CD14-positive monocyte (primary cell): ENCODE measurements at regions not wholly inside any gene's neighbourhood (a gene's known extent, or its start where the extent isn't known, plus 50 kb on each side); places are given as distances from the start of the nearest gene placed in this dataset.

ENCODE experiments used
- DNase-seq, 3 donors: peaks; one replicate each; pipeline ENCODE4 v3.0.0-alpha.2; 2011 to 2022
- H2AFZ ChIP-seq: 2 replicates; pipeline ENCODE4 v1.6.0; 2012; ENCODE audit warnings: mild to moderate bottlenecking, low read depth, low read length, inconsistent platforms; ENCODE audit not compliant: insufficient read depth, poor library complexity, severe bottlenecking
- H3K27ac ChIP-seq, 2 donors: 1 replicate in 1 of 2; 2 replicates in 1 of 2; pipeline ENCODE4 v1.5.1; 2012 to 2013; ENCODE audit warnings: low read length in 2 of 2, control low read depth in 1 of 2, inconsistent platforms in 1 of 2, low read depth in 1 of 2, mild to moderate bottlenecking in 1 of 2
- H3K27me3 ChIP-seq, 2 donors: one replicate each; pipeline versions ENCODE4 v1.6.0 to v1.6.1; 2011 to 2013; ENCODE audit warnings: low read length in 2 of 2; ENCODE audit not compliant: control insufficient read depth in 2 of 2, insufficient read depth in 2 of 2
- H3K36me3 ChIP-seq, 2 donors: replicated peaks in 1 of 2; 1 replicate in 1 of 2; 2 replicates in 1 of 2; pipeline versions ENCODE4 v1.5.1 to v1.6.1; 2012 to 2013; ENCODE audit warnings: low read length in 2 of 2, control low read depth in 1 of 2, inconsistent platforms in 1 of 2, mild to moderate bottlenecking in 1 of 2; ENCODE audit not compliant: insufficient read depth in 2 of 2, control insufficient read depth in 1 of 2
- H3K4me1 ChIP-seq, 2 donors: 1 replicate in 1 of 2; 2 replicates in 1 of 2; pipeline versions ENCODE4 v1.5.1 to v1.6.1; 2012 to 2013; ENCODE audit warnings: low read length in 2 of 2, control low read depth in 1 of 2, inconsistent platforms in 1 of 2, mild to moderate bottlenecking in 1 of 2, moderate library complexity in 1 of 2; ENCODE audit not compliant: insufficient read depth in 2 of 2, control insufficient read depth in 1 of 2
- H3K4me2 ChIP-seq: replicated peaks from 2 replicates; pipeline ENCODE3; 2012; ENCODE audit warnings: low read length, moderate library complexity, mild to moderate bottlenecking; ENCODE audit not compliant: poor library complexity, severe bottlenecking; ENCODE audit errors: extremely low read depth
- H3K4me3 ChIP-seq, 3 experiments: fragments of 200-600 bp in 1 of 3; sonication (generic) in 1 of 3; replicated peaks in 1 of 3; 1 replicate in 2 of 3; 2 replicates in 1 of 3; pipeline ENCODE4 v1.5.1; 2011 to 2013; ENCODE audit warnings: low read length in 3 of 3, mild to moderate bottlenecking in 3 of 3, control low read depth in 2 of 3, low read depth in 2 of 3, inconsistent platforms in 1 of 3, moderate library complexity in 1 of 3
- H3K79me2 ChIP-seq: 2 replicates; pipeline ENCODE4 v1.6.0; 2012; ENCODE audit warnings: mild to moderate bottlenecking, control low read depth, inconsistent platforms, low read length, moderate library complexity; ENCODE audit not compliant: insufficient read depth
- H3K9ac ChIP-seq: 2 replicates; pipeline ENCODE4 v1.6.0; 2017; ENCODE audit warnings: low read length, mild to moderate bottlenecking; ENCODE audit not compliant: insufficient read depth, poor library complexity, severe bottlenecking
- H3K9me3 ChIP-seq, 2 donors: replicated peaks in 1 of 2; 1 replicate in 1 of 2; 2 replicates in 1 of 2; pipeline versions ENCODE4 v1.5.1 to v1.6.1; 2012 to 2013; ENCODE audit warnings: low read length in 2 of 2, control low read depth in 1 of 2; ENCODE audit not compliant: control insufficient read depth in 1 of 2, insufficient read depth in 1 of 2
- H4K20me1 ChIP-seq: 2 replicates; pipeline ENCODE4 v1.6.0; 2012; ENCODE audit warnings: mild to moderate bottlenecking, low read length, control low read depth, moderate library complexity; ENCODE audit not compliant: insufficient read depth
- H3K27ac Mint-ChIP-seq, 7 donors: one replicate each; pipeline ENCODE4 v1.8.0; 2020; ENCODE audit warnings: mild to moderate bottlenecking in 7 of 7, mixed read lengths in 7 of 7, moderate library complexity in 6 of 7, inconsistent platforms in 2 of 7
- H3K27me3 Mint-ChIP-seq, 3 donors: one replicate each; pipeline ENCODE4 v1.8.0; 2021 to 2022; ENCODE audit warnings: low read depth in 3 of 3, mild to moderate bottlenecking in 3 of 3, mixed read lengths in 3 of 3, moderate library complexity in 3 of 3, inconsistent platforms in 1 of 3
- H3K36me3 Mint-ChIP-seq, 2 donors: one replicate each; pipeline ENCODE4 v1.8.0; 2020; ENCODE audit warnings: mixed read lengths in 2 of 2, inconsistent platforms in 1 of 2, mild to moderate bottlenecking in 1 of 2
- H3K4me1 Mint-ChIP-seq: one replicate; pipeline ENCODE4 v1.8.0; 2020; ENCODE audit warnings: mild to moderate bottlenecking, mixed read lengths
- H3K4me3 Mint-ChIP-seq, 2 donors: one replicate each; pipeline ENCODE4 v1.8.0; 2020; ENCODE audit warnings: mild to moderate bottlenecking in 2 of 2, mixed read lengths in 2 of 2, moderate library complexity in 1 of 2
- H3K9me3 Mint-ChIP-seq, 7 donors: one replicate each; pipeline ENCODE4 v1.8.0; 2020 to 2022; ENCODE audit warnings: mixed read lengths in 7 of 7, mild to moderate bottlenecking in 6 of 7, moderate library complexity in 6 of 7, inconsistent platforms in 2 of 7
- CTCF ChIP-seq: fragments of 200-600 bp; IDR thresholded peaks from one replicate; pipeline ENCODE4 v1.8.0; 2022; ENCODE audit warnings: antibody characterized with exemption, mild to moderate bottlenecking
- WGBS: methylation state at CpG from one replicate; pipeline ENCODE4 v1.1.5; 2013; ENCODE audit warnings: missing lambda C conversion rate; ENCODE audit not compliant: insufficient coverage; 5-methylcytosine and 5-hydroxymethylcytosine counted together
- intact Hi-C, 2 donors: fragments of 100-400 bp; cut with micrococcal nuclease; formaldehyde crosslinking; loops; one replicate each; pipeline versions ENCODE4 v1.15.0 to v1.15.1; 2023

GRCh38 chr10:8911032-8911431, 856.5 kb downstream of the GATA3 start:
- Histone ChIP-seq H3K4me1 (no peaks in the 10 kb centered on the region), H4K20me1 (no peaks in the 10 kb centered on the region), H2AFZ (no peak overlapping the region), H3K79me2 (no peaks in the 10 kb centered on the region), H3K9ac (no peak overlapping the region), H3K27ac (no peak overlapping the region), H3K4me2 (no peak overlapping the region), H3K9me3 (no peaks in the 10 kb centered on the region), H3K27me3 (no peaks in the 10 kb centered on the region), H3K4me3 (no peak overlapping the region), H3K36me3 (no peaks in the 10 kb centered on the region)
- WGBS: no CpG with 5 or more reads among the region's 1 CpG
- intact Hi-C loops: no loop called here
- peaks cover 0 to 3% (median 2%) of the 10 kb centered on the region in 7 donors for H3K9me3 Mint-ChIP-seq
- no peaks in the 10 kb centered on the region for H3K27me3 Mint-ChIP-seq
- no peaks in the 10 kb centered on the region for H3K4me1 Mint-ChIP-seq
- DNase-seq: no peak
- no peak for TF ChIP-seq CTCF
- H3K27ac Mint-ChIP-seq: no peak overlapping the region
- no peaks in the 10 kb centered on the region for H3K36me3 Mint-ChIP-seq
- H3K4me3 Mint-ChIP-seq: no peak overlapping the region

- no peak overlapping the region for H3K4me3 Mint-ChIP-seq
- H3K27me3 Mint-ChIP-seq: peaks cover 0 to 2% (median 0%) of the 10 kb centered on the region in 3 donors
Measured at GRCh38 chr10:8912108-8912507, 857.6 kb downstream of the GATA3 start.

More at GRCh38 chr10:8912108-8912507, 857.6 kb downstream of the GATA3 start:
- WGBS: 85% methylated on average over 4 of the region's 4 CpGs
- H3K27me3 ChIP-seq: no peaks in the 10 kb centered on the region
- no peaks in the 10 kb centered on the region for H3K4me1 ChIP-seq
- no peak for TF ChIP-seq CTCF
- DNase-seq: no peak
- intact Hi-C loops: no loop called here
- Mint-ChIP-seq H3K36me3 (no peaks in the 10 kb centered on the region), H3K27ac (no peak overlapping the region), H3K9me3 (peaks cover 0 to 3% (median 2%) of the 10 kb centered on the region in 7 donors), H3K4me1 (no peaks in the 10 kb centered on the region)
- no peaks in the 10 kb centered on the region for H3K9me3 ChIP-seq
- no peak overlapping the region for H3K27ac ChIP-seq
- no peak overlapping the region for H3K4me3 ChIP-seq
- H4K20me1 ChIP-seq: no peaks in the 10 kb centered on the region
- H3K9ac ChIP-seq: no peak overlapping the region
- no peak overlapping the region for H2AFZ ChIP-seq
- H3K4me2 ChIP-seq: no peak overlapping the region
- no peaks in the 10 kb centered on the region for H3K36me3 ChIP-seq
- H3K79me2 ChIP-seq: no peaks in the 10 kb centered on the region
